GM12801 (cell line): ENCODE measurements at regions not wholly inside any gene's neighbourhood (a gene's known extent, or its start where the extent isn't known, plus 50 kb on each side); places are given as distances from the start of the nearest gene placed in this dataset.

Experiments
- TF ChIP-seq, protein P1 (sequence below): IDR thresholded peaks from one replicate; pipeline ENCODE4 v1.5.1; 2011; ENCODE audit warnings: control low read depth; ENCODE audit not compliant: insufficient read length; ENCODE audit errors: extremely low read depth

DNA sequence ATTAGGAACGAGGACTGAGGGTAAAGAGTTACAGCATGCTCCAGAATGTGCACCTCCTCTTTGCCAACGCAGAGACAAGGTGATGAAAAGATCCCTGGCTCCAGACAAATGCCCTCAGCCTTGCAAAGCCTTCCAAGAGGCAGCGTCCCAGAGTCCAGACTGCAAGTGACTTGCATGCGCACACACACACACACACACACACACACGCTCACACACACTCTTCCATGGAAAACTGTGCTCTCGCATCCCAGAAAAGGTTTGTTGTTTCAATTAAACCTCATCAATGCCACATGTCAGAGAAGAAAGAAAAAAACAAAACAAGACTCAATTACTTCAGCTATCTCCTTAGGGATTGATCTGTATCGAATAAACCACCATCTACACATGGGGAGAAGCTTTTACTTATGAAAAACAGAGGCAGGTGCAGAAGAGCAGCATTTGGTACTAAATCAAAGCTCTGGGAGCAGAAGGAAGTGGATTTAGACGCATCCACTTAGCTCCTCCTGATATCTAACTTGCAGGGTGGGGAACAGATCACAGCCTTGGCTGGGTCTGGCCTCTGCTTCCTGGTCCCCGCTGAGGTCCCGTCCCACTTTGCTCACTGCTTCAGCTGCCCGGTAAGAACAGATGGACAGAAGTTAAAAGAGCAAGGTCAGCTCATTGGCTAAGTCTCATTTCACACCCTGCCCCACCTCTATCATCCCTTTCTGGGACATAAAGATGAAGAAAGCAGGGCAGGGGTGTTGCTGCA lies 249.8 kb upstream of the BLID start:
- TF ChIP-seq, protein P1, sequence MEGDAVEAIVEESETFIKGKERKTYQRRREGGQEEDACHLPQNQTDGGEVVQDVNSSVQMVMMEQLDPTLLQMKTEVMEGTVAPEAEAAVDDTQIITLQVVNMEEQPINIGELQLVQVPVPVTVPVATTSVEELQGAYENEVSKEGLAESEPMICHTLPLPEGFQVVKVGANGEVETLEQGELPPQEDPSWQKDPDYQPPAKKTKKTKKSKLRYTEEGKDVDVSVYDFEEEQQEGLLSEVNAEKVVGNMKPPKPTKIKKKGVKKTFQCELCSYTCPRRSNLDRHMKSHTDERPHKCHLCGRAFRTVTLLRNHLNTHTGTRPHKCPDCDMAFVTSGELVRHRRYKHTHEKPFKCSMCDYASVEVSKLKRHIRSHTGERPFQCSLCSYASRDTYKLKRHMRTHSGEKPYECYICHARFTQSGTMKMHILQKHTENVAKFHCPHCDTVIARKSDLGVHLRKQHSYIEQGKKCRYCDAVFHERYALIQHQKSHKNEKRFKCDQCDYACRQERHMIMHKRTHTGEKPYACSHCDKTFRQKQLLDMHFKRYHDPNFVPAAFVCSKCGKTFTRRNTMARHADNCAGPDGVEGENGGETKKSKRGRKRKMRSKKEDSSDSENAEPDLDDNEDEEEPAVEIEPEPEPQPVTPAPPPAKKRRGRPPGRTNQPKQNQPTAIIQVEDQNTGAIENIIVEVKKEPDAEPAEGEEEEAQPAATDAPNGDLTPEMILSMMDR: no peak

DNA sequence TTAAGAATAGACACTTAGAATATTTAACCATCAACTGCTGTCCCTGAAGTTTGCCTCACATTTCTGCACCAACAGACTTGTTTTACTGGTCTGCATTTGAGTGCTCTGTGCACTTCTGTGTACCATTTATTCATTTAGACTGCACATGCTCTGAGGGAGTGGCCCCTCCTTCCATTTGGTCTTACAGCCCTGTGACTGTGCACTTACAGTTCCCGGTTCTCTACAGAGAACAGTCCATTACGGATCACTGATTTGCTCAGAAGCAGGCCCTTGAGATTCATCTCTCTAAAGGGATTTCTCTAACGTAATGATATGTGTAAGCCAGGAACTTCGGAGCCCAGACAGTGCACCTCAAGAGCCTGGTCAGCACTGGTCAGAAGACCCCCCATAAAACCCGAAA lies 247.3 kb upstream of the BLID start:
- TF ChIP-seq, protein P1: no peak

DNA sequence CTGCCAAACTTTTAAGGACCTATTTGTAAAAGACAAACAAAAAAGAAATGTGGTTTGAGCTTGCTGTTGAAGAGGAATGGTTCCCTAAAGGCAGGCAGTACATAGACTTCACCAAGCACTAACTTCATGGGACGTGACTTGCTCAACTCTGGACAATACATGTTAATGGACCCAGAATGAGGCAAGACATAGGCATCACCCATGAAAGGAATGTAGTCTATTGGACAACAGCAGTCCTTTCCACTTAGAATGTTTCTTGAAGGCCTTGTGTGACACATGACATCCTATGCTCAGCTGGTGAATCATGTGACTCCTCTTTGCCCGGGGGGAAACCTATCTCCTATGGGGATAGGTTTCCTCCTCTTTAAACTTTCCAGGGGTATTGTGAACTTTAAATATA lies 246.4 kb upstream of the BLID start:
- TF ChIP-seq, protein P1: no peak

DNA sequence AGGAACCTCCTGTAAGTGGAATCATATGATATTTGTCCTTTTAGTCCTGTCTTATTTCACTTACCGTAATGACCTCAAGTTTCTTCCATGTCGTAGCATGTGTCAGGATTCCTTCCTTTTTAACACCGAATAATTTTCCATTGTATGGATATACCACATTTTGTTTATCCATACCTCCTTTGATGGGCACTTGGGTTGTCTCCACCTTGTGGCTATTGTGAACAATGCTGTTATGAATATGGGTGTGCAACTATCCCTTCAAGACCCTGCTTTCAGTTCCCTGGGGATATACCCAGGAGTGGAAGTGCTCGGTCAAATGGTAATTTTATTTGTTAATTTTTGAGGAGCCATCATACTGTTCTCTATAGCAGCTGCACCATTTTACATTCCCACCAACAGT lies 244.9 kb upstream of the BLID start:
- TF ChIP-seq, protein P1: no peak

DNA sequence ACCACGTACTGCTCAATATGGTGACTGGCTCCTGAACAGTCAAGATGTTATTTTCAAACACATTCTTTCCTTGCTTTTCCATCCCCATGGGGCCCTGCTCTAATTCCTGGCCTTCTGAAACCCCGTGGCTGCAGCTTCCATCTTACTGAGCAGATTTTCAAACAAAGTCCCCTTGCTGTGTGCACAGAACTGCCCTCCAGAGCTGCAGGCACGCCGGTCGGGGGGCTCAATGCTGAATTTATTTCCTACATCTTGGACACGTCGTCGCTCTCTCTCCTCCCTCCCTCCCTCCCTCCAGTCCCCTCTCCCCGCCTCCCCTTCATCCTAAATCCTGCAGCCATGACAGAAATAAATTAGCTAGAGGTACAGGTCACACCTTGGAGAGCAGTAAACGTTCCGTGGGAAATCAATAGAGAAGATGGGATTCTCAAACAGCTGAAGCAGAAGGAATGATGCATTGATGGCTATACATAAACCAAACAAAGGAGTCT lies 243.1 kb upstream of the BLID start:
- TF ChIP-seq, protein P1: no peak

DNA sequence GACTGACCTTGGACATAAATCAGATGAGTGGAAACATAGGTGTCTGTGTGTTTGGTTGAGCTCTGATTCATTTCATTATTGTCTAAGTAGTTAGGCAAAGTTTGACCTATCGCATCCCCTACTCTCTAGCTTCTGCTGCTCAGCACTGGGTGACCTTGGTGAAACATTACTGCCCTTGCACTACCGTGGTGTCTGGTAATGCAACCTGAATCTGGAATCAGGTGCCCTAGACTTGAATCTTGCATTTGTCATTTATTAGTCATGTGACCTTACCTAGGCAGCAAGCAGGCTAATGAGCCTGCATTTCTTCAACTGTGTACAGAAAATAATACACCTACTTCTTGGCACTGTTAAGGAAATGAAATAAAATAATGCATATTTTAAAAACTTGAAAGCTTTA lies 242.3 kb upstream of the BLID start:
- TF ChIP-seq, protein P1: no peak

DNA sequence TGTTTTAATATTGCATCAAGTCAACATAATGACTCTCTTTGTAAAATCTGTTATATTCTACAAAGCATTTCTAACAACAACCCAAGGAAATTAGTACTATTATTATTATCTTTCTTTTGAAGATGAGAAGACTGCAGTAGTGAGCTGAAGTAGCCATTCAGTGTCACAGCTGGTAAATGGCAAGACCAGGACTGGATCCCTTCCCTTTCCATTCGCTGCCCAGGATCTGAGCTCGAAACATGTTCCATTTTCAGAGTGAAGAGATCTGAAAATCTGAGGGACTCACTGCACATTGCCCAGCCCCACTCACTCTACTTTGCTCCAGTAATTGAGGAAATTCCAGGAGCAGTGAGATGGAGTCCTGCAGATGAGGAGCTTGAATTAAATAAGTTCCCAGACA lies 240.0 kb upstream of the BLID start:
- TF ChIP-seq, protein P1: no peak
